ENCODE measurements at regions not wholly inside any gene's neighbourhood (a gene's known extent, or its start where the extent isn't known, plus 50 kb on each side); places are given as distances from the start of the nearest gene placed in this dataset.
A peak's percentile ranks its signal among the peaks of the same experiment; 100 is the strongest.

DNA sequence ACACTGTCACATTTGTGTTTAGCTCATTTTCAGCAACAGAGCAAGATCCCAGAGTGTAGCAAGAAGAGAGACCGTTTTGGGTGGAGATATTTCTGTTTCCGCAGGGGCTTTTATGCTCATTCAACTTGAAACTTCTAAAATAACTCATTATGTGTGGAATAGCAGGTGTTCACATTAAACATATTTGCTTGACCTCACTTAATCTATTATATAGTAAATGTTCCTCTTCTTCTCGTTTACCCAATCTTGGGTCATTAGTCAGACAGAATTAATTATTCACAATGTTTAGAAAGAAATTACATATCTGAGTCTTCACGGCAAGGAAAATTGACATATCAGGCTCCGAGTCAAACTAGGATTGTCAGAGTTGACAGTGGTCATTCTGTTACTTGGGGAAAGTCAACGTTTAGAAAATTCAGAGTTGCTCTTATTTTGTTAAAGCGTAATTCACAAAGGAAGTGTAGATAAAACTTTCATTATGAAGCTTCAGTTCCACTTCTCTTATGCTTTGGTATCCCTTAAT lies 222.9 kb downstream of the TPRG1 start (continued):
- TF ChIP-seq ZBED1 (IDR thresholded peaks at IDR 0.05; ENCODE audit: borderline replicate concordance) (no peak), STAT1 (conservative IDR thresholded peaks at IDR 0.05) (no peak), PAX5 (IDR thresholded peaks at IDR 0.05; ENCODE audit: borderline replicate concordance, low read depth, low read length) (peak; percentile 44; the same call in 1 of the 2 replicates), YY1 (IDR thresholded peaks at IDR 0.05; ENCODE audit: low read depth, low read length) (no peak), HDGF (IDR thresholded peaks at IDR 0.05) (no peak), REST (IDR thresholded peaks at IDR 0.05; ENCODE audit: low read depth, low read length) (no peak), SMAD5 (IDR thresholded peaks at IDR 0.05; ENCODE audit: low read depth) (no peak), BMI1 (IDR thresholded peaks at IDR 0.05; ENCODE audit: borderline replicate concordance) (peak; percentile 78), CEBPB (IDR thresholded peaks at IDR 0.05; ENCODE audit: borderline replicate concordance in 1 of 2, low read depth in 2 of 2, low read length in 2 of 2) (no peak), ATF3 (IDR thresholded peaks at IDR 0.05; ENCODE audit: borderline replicate concordance, extremely low read depth, low read depth, low read length) (no peak), ZNF217 (IDR thresholded peaks at IDR 0.05) (peak; percentile 97), IRF3 (IDR thresholded peaks at IDR 0.05) (no peak), JUNB (IDR thresholded peaks at IDR 0.05) (peak; percentile 98), KDM1A (IDR thresholded peaks at IDR 0.05; ENCODE audit: borderline replicate concordance) (no peak), GABPA (IDR thresholded peaks at IDR 0.05; ENCODE audit: low read depth) (peak; percentile 57; the same call in 1 of the 2 replicates), ZBTB4 (CRISPR knock-in tag; IDR thresholded peaks at IDR 0.05) (no peak), NFXL1 (IDR thresholded peaks at IDR 0.05; ENCODE audit: borderline replicate concordance) (no peak), ZNF622 (IDR thresholded peaks at IDR 0.05) (no peak), SP1 (IDR thresholded peaks at IDR 0.05; ENCODE audit: low read depth, low read length) (no peak), SIN3A (IDR thresholded peaks at IDR 0.05; ENCODE audit: low read depth, low read length) (no peak), PML (IDR thresholded peaks at IDR 0.05; ENCODE audit: low read length) (peak; percentile 70), SIX5 (IDR thresholded peaks at IDR 0.05; ENCODE audit: low read depth, low read length, severe bottlenecking) (no peak)
- TF ChIP-seq, protein P1, sequence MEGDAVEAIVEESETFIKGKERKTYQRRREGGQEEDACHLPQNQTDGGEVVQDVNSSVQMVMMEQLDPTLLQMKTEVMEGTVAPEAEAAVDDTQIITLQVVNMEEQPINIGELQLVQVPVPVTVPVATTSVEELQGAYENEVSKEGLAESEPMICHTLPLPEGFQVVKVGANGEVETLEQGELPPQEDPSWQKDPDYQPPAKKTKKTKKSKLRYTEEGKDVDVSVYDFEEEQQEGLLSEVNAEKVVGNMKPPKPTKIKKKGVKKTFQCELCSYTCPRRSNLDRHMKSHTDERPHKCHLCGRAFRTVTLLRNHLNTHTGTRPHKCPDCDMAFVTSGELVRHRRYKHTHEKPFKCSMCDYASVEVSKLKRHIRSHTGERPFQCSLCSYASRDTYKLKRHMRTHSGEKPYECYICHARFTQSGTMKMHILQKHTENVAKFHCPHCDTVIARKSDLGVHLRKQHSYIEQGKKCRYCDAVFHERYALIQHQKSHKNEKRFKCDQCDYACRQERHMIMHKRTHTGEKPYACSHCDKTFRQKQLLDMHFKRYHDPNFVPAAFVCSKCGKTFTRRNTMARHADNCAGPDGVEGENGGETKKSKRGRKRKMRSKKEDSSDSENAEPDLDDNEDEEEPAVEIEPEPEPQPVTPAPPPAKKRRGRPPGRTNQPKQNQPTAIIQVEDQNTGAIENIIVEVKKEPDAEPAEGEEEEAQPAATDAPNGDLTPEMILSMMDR (IDR thresholded peaks at IDR 0.05 in 2 of 3, conservative IDR thresholded peaks at IDR 0.05 in 1 of 3; ENCODE audit: control insufficient read depth in 2 of 3, extremely low read depth in 1 of 3, insufficient read depth in 1 of 3, low read depth in 3 of 3, low read length in 3 of 3) = no peak

Data from GM12878 (cell line).